Ishikawa (cell line): ENCODE measurements at regions not wholly inside any gene's neighbourhood (a gene's known extent, or its start where the extent isn't known, plus 50 kb on each side); places are given as distances from the start of the nearest gene placed in this dataset.

Source experiments
- CEBPB ChIP-seq: IDR thresholded peaks from 2 replicates; pipeline ENCODE4 v1.6.1; 2012
- CREB1 ChIP-seq: IDR thresholded peaks from 2 replicates; pipeline ENCODE4 v1.6.1; 2012; ENCODE audit warnings: low read depth
- EGR1 ChIP-seq: IDR thresholded peaks from 2 replicates; pipeline ENCODE4 v1.6.1; 2012
- EP300 ChIP-seq: IDR thresholded peaks from 2 replicates; pipeline ENCODE4 v1.6.1; 2012; ENCODE audit warnings: borderline replicate concordance
- FOXM1 ChIP-seq: IDR thresholded peaks from 2 replicates; pipeline ENCODE4 v1.6.1; 2012; ENCODE audit warnings: low read depth, borderline replicate concordance
- MAX ChIP-seq: IDR thresholded peaks from 2 replicates; pipeline ENCODE4 v1.6.1; 2012
- NFIC ChIP-seq: IDR thresholded peaks from 2 replicates; pipeline ENCODE4 v1.6.1; 2012
- RAD21 ChIP-seq: IDR thresholded peaks from 2 replicates; pipeline ENCODE4 v1.6.1; 2012; ENCODE audit warnings: low read depth
- REST ChIP-seq: IDR thresholded peaks from 2 replicates; pipeline ENCODE4 v1.6.1; 2012; ENCODE audit warnings: low read depth, mild to moderate bottlenecking
- TAF1 ChIP-seq: IDR thresholded peaks from 2 replicates; pipeline ENCODE4 v1.6.1; 2012; ENCODE audit warnings: low read depth, mild to moderate bottlenecking
- TCF12 ChIP-seq: IDR thresholded peaks from 2 replicates; pipeline ENCODE4 v1.6.1; 2012; ENCODE audit warnings: low read depth
- TEAD4 ChIP-seq: IDR thresholded peaks from 2 replicates; pipeline ENCODE4 v1.6.1; 2012
- YY1 ChIP-seq: IDR thresholded peaks from 2 replicates; pipeline ENCODE4 v1.6.1; 2012; ENCODE audit warnings: low read depth
- ZBTB7A ChIP-seq: IDR thresholded peaks from 2 replicates; pipeline ENCODE4 v1.6.1; 2012; ENCODE audit warnings: low read depth
- TF ChIP-seq, protein P1 (sequence below): IDR thresholded peaks from 2 replicates; pipeline ENCODE4 v1.6.1; 2012

GRCh38 chr2:187640926-187641510 lies 86.8 kb upstream of the TFPI start:
- no peak for TF ChIP-seq REST
- TF ChIP-seq TAF1, result no peak
- TF ChIP-seq EGR1, result no peak
- TF ChIP-seq TCF12, result no peak
- TF ChIP-seq CEBPB, result no peak
- no peak for TF ChIP-seq EP300
- TF ChIP-seq ZBTB7A, result no peak
- no peak for TF ChIP-seq TEAD4
- no peak for TF ChIP-seq CREB1
- TF ChIP-seq, protein P1, sequence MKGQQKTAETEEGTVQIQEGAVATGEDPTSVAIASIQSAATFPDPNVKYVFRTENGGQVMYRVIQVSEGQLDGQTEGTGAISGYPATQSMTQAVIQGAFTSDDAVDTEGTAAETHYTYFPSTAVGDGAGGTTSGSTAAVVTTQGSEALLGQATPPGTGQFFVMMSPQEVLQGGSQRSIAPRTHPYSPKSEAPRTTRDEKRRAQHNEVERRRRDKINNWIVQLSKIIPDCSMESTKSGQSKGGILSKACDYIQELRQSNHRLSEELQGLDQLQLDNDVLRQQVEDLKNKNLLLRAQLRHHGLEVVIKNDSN, result no peak
- no peak for TF ChIP-seq FOXM1
- no peak for TF ChIP-seq NFIC
- no peak for TF ChIP-seq MAX
- TF ChIP-seq YY1, result no peak

- TF ChIP-seq TEAD4, result no peak
- no peak for TF ChIP-seq NFIC
- TF ChIP-seq TAF1, result no peak
- no peak for TF ChIP-seq MAX
- TF ChIP-seq YY1, result no peak
- TF ChIP-seq TCF12, result no peak
- no peak for TF ChIP-seq CEBPB
- no peak for TF ChIP-seq REST
- no peak for TF ChIP-seq EGR1
- TF ChIP-seq ZBTB7A, result no peak
- TF ChIP-seq, protein P1, result no peak
- TF ChIP-seq FOXM1, result no peak
- no peak for TF ChIP-seq CREB1
- no peak for TF ChIP-seq EP300
- TF ChIP-seq RAD21, result no peak
Measured at GRCh38 chr2:187642498-187642897, 88.3 kb upstream of the TFPI start.

- TF ChIP-seq RAD21, result no peak
Measured at GRCh38 chr2:187644486-187644885, 90.3 kb upstream of the TFPI start.

DNA sequence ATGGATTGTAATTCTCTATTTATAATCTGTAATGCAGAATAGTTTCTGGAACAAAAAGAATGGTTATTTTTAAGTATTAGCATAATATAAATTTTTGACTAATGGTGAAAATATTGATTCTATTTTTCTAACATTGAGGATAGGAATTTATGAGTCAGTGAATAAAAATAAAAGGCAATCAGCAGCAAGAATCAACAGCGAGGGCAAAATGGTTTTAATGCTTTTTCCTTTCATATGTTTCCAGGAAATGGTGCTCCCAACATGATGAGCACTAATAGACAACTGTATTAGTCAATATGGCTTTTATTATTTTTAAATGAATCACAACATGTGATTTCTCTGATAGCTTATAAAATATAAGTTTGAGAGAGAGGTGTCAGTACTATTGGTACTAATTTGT lies 90.7 kb upstream of the TFPI start:
- no peak for TF ChIP-seq REST
- TF ChIP-seq MAX, result no peak
- no peak for TF ChIP-seq CEBPB
- TF ChIP-seq TCF12, result no peak
- TF ChIP-seq NFIC, result no peak
- no peak for TF ChIP-seq EP300
- TF ChIP-seq, protein P1, result no peak
- no peak for TF ChIP-seq EGR1
- TF ChIP-seq TAF1, result no peak
- TF ChIP-seq RAD21, result no peak
- no peak for TF ChIP-seq TEAD4
